Activated CD8-positive, alpha-beta T cell treated with anti-CD3 and anti-CD28 coated beads for 36 hours (primary cell): ENCODE measurements at regions not wholly inside any gene's neighbourhood (a gene's known extent, or its start where the extent isn't known, plus 50 kb on each side); places are given as distances from the start of the nearest gene placed in this dataset.

Source experiments
- ATAC-seq: fragments of 200-7000 bp; cut with Tn5 transposase; one replicate; pipeline ENCODE4 v1.10.0; 2021; ENCODE audit warnings: mild to moderate bottlenecking, moderate library complexity
- CTCF ChIA-PET: fragments of 350-600 bp; sonication (Branson Sonifier 250); formaldehyde crosslinking; loops from one replicate; lab custom pipeline; 2021; ENCODE audit warnings: antibody characterized with exemption; lab: Charles Lee
- POLR2A ChIA-PET: fragments of 350-600 bp; sonication (Branson Sonifier 250); formaldehyde crosslinking; loops from one replicate; lab custom pipeline; 2021; ENCODE audit warnings: antibody characterized with exemption; lab: Charles Lee
- DNase-seq: peaks from one replicate; pipeline ENCODE4 v3.0.0-alpha.2; 2020
- H3K27ac Mint-ChIP-seq: one replicate; pipeline ENCODE4 v1.8.0; 2021; ENCODE audit warnings: mild to moderate bottlenecking, mixed read lengths
- H3K27me3 Mint-ChIP-seq: one replicate; pipeline ENCODE4 v1.8.0; 2021; ENCODE audit warnings: mixed read lengths
- H3K36me3 Mint-ChIP-seq: one replicate; pipeline ENCODE4 v1.8.0; 2021; ENCODE audit warnings: low read depth, mixed read lengths
- H3K4me1 Mint-ChIP-seq: one replicate; pipeline ENCODE4 v1.8.0; 2021; ENCODE audit warnings: low read depth, mixed read lengths
- H3K4me3 Mint-ChIP-seq: one replicate; pipeline ENCODE4 v1.8.0; 2021; ENCODE audit warnings: mild to moderate bottlenecking, moderate library complexity, mixed read lengths
- H3K9me3 Mint-ChIP-seq: one replicate; pipeline ENCODE4 v1.8.0; 2021; ENCODE audit warnings: mixed read lengths
- intact Hi-C: fragments of 100-400 bp; cut with micrococcal nuclease; formaldehyde crosslinking; loops from one replicate; pipeline ENCODE4 v1.10.0; 2022
- TF ChIP-seq, protein P1 (sequence below): fragments of 200-600 bp; IDR thresholded peaks from one replicate; pipeline ENCODE4 v1.8.0; 2022; ENCODE audit warnings: antibody characterized with exemption, mild to moderate bottlenecking

DNA sequence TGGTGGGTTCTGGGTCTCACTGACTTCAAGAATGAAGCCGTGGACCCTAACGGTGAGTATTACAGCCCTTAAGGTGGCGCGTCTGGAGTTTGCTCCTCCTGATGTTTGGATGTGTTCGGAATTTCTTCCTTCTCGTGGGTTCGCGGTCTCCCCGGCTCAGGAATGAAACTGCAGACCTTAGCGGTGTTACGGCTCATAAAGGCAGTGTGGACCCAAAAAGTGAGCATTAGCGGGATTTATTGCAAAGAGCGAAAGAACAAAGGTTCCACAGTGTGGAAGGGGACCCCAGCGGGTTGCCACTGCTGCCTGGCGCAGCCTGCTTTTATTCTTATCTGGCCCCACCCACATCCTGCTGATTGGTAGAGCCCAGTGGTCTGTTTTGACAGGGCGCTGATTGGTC lies 420.5 kb upstream of the BCHE start:
- no peaks in the 10 kb centered on the region for H3K27me3 Mint-ChIP-seq
- POLR2A ChIA-PET, result no interaction called here
- TF ChIP-seq, protein P1, sequence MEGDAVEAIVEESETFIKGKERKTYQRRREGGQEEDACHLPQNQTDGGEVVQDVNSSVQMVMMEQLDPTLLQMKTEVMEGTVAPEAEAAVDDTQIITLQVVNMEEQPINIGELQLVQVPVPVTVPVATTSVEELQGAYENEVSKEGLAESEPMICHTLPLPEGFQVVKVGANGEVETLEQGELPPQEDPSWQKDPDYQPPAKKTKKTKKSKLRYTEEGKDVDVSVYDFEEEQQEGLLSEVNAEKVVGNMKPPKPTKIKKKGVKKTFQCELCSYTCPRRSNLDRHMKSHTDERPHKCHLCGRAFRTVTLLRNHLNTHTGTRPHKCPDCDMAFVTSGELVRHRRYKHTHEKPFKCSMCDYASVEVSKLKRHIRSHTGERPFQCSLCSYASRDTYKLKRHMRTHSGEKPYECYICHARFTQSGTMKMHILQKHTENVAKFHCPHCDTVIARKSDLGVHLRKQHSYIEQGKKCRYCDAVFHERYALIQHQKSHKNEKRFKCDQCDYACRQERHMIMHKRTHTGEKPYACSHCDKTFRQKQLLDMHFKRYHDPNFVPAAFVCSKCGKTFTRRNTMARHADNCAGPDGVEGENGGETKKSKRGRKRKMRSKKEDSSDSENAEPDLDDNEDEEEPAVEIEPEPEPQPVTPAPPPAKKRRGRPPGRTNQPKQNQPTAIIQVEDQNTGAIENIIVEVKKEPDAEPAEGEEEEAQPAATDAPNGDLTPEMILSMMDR, result no peak
- H3K4me1 Mint-ChIP-seq, result no peaks in the 10 kb centered on the region
- intact Hi-C loops, result no loop called here
- CTCF ChIA-PET, result no interaction called here
- H3K36me3 Mint-ChIP-seq, result no peaks in the 10 kb centered on the region
- ATAC-seq (no peak), DNase-seq (no peak)
- H3K9me3 Mint-ChIP-seq, result peaks cover 6% of the 10 kb centered on the region
- no peak overlapping the region for H3K4me3 Mint-ChIP-seq
- H3K27ac Mint-ChIP-seq, result no peak overlapping the region

DNA sequence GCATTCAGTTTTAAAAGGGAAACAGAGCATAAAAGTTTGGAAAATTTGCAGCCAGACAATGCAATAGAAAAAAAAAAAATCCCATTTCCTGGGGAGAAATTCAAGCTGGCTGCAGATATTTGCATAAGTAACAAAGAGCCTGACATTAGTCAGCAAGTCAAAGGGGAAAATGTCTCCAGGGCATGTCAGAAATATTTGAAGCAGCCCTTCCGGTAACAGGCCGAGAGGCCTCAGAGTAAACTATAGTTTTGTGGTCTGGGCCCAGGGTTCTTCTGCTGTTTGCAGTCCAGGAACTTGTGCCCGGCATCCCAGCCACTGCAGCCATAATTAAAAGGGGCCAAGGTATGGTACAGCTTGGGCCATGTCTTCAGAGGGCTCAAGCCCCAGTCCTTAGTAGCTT lies 411.6 kb upstream of the BCHE start:
- peaks cover 11% of the 10 kb centered on the region for H3K9me3 Mint-ChIP-seq
- intact Hi-C loops, result no loop called here
- TF ChIP-seq, protein P1, result no peak
- no peaks in the 10 kb centered on the region for H3K4me1 Mint-ChIP-seq
- CTCF ChIA-PET, result no interaction called here
- ATAC-seq, result no peak
- no peak for DNase-seq
- POLR2A ChIA-PET, result no interaction called here
- no peak overlapping the region for H3K27ac Mint-ChIP-seq
- H3K36me3 Mint-ChIP-seq, result no peaks in the 10 kb centered on the region
- no peaks in the 10 kb centered on the region for H3K27me3 Mint-ChIP-seq
- no peak overlapping the region for H3K4me3 Mint-ChIP-seq

GRCh38 chr3:166243511-166243910 lies 406.3 kb upstream of the BCHE start:
- DNase-seq (no peak), ATAC-seq (no peak)
- H3K4me1 Mint-ChIP-seq, result no peaks in the 10 kb centered on the region
- no peaks in the 10 kb centered on the region for H3K36me3 Mint-ChIP-seq
- TF ChIP-seq, protein P1, result no peak
- H3K27me3 Mint-ChIP-seq, result no peaks in the 10 kb centered on the region
- intact Hi-C loops, result no loop called here
- H3K9me3 Mint-ChIP-seq, result peaks cover 8% of the 10 kb centered on the region
- H3K27ac Mint-ChIP-seq, result no peak overlapping the region
- POLR2A ChIA-PET, result no interaction called here
- CTCF ChIA-PET, result no interaction called here
- no peak overlapping the region for H3K4me3 Mint-ChIP-seq

GRCh38 chr3:166223120-166223519 lies 385.9 kb upstream of the BCHE start:
- Mint-ChIP-seq H3K27ac (no peak overlapping the region), H3K9me3 (peaks cover 2% of the 10 kb centered on the region), H3K4me3 (no peak overlapping the region), H3K4me1 (no peaks in the 10 kb centered on the region), H3K36me3 (no peaks in the 10 kb centered on the region), H3K27me3 (no peaks in the 10 kb centered on the region)
- POLR2A ChIA-PET, result no interaction called here
- no peak for DNase-seq
- intact Hi-C loops, result no loop called here
- CTCF ChIA-PET, result no interaction called here
- TF ChIP-seq, protein P1, result no peak
- no peak for ATAC-seq

DNA sequence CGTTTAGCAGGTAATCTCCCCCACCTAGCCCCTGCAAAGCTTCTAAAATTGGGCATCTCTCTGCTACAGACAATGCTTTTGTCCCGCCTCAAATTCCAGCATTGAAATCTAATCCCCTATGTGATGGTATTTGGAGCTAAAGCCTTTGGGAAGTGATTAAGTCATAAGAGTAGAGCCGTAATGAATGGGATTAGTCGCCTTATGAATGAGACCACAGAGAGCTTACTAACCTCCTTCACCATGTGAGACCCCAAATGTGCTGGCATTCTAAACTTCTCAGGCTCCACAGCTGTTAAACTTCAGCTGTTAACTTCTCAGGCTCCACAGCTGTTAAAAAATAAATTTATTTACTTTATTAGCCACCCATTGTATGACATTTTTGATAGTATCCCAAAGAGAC lies 374.2 kb upstream of the BCHE start:
- POLR2A ChIA-PET, result no interaction called here
- TF ChIP-seq, protein P1, result no peak
- Mint-ChIP-seq H3K4me3 (no peak overlapping the region), H3K27me3 (no peaks in the 10 kb centered on the region), H3K36me3 (no peaks in the 10 kb centered on the region), H3K4me1 (no peaks in the 10 kb centered on the region), H3K9me3 (peaks cover 6% of the 10 kb centered on the region), H3K27ac (no peak overlapping the region)
- intact Hi-C loops, result no loop called here
- CTCF ChIA-PET, result no interaction called here
- DNase-seq (no peak), ATAC-seq (no peak)
